Right ventricle myocardium inferior (tissue), 1 donor: ENCODE measurements at regions not wholly inside any gene's neighbourhood (a gene's known extent, or its start where the extent isn't known, plus 50 kb on each side); places are given as distances from the start of the nearest gene placed in this dataset.
"Not testable (repeated sequence)": the region's sequence is repeated elsewhere in the genome, so short reads cannot be mapped to it uniquely, and the experiment has no call there.

Experiments
- ATAC-seq: fragments of 200-7000 bp; cut with Tn5 transposase; one replicate; pipeline ENCODE4 v1.9.1; 2020; ENCODE audit warnings: mild to moderate bottlenecking, moderate library complexity
- DNase-seq: peaks from one replicate; pipeline ENCODE4 v3.0.0; 2021; ENCODE audit errors: missing footprints
- intact Hi-C: fragments of 100-400 bp; cut with DNase I; formaldehyde crosslinking; loops from one replicate; pipeline ENCODE4 v1.11.0; 2022
- donor health status: DM: no; HTN: yes; CAD: no; lungs with severe emphysema.

- DNase-seq (no peak), ATAC-seq (no peak)
- intact Hi-C loops = loop anchor here (5.0 kb wide), 1 partner anchor 190 kb away; the partner anchor contains the start of gene SLC1A3
These were observed 115.5 kb upstream of the RANBP3L start for GRCh38 chr5:36417221-36417620.

GRCh38 chr5:36417668-36418067, 116.0 kb upstream of the RANBP3L start:
- intact Hi-C loops = loop anchor here (5.0 kb wide), 1 partner anchor 190 kb away; the partner anchor contains the start of gene SLC1A3
- ATAC-seq = no peak
- no peak for DNase-seq

GRCh38 chr5:36418152-36418979, 116.7 kb upstream of the RANBP3L start:
- DNase-seq (no peak), ATAC-seq (no peak)
- intact Hi-C loops = loop anchor here (5.0 kb wide), 1 partner anchor 189 kb away; the partner anchor contains the start of gene SLC1A3

GRCh38 chr5:36421256-36421655, 119.6 kb upstream of the RANBP3L start:
- DNase-seq (no peak), ATAC-seq (no peak)
- intact Hi-C loops = no loop called here

DNA sequence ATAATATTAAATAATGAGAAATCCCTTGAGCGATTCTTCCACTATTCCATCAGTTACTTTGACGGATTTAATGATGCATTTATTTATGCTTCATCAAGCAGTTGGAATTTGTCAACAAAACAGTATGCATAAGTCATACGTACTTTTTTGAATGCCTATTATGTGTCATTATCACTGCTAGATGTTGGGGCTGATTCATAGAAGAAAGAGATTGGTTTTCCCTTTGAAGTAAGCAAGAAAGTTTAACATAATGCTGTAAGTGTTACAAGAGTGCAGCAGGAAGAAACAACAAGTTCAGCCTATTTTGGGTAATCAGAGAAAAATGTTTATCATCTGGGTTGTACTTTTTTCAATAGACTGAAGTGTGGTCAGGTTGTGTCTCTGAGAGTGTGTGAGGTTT, 121.2 kb upstream of the RANBP3L start:
- DNase-seq (no peak), ATAC-seq (no peak)
- intact Hi-C loops = no loop called here

GRCh38 chr5:36423578-36424307, 122.0 kb upstream of the RANBP3L start:
- DNase-seq (no peak), ATAC-seq (no peak)
- intact Hi-C loops = no loop called here

- intact Hi-C loops, ATAC-seq, DNase-seq: not testable (repeated sequence)
These were observed 124.4 kb upstream of the RANBP3L start for GRCh38 chr5:36426070-36426469.

DNA sequence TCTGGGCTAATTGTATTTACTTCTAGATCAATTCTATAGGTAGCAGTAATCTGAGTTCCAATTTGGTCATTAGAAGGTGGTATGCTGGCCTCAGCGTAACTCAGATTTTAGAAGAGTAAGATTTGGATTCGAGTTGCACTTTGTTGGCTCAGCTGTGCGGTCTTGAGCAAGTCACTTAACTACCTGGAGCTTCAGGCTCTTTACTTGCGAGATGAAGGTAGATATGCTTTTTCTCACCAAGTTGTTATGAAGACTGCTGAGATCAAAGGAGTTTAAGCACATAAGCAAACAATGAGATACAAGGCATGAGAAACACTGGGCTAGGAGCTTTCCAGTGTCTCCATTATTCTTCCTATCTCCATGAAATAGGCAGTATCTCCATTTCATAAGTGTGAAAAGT, 133.8 kb upstream of the RANBP3L start:
- ATAC-seq = no peak
- intact Hi-C loops = no loop called here
- no peak for DNase-seq

- ATAC-seq (no peak), DNase-seq (no peak)
- intact Hi-C loops = no loop called here
These were observed 134.6 kb upstream of the RANBP3L start for GRCh38 chr5:36436306-36436705.

DNA sequence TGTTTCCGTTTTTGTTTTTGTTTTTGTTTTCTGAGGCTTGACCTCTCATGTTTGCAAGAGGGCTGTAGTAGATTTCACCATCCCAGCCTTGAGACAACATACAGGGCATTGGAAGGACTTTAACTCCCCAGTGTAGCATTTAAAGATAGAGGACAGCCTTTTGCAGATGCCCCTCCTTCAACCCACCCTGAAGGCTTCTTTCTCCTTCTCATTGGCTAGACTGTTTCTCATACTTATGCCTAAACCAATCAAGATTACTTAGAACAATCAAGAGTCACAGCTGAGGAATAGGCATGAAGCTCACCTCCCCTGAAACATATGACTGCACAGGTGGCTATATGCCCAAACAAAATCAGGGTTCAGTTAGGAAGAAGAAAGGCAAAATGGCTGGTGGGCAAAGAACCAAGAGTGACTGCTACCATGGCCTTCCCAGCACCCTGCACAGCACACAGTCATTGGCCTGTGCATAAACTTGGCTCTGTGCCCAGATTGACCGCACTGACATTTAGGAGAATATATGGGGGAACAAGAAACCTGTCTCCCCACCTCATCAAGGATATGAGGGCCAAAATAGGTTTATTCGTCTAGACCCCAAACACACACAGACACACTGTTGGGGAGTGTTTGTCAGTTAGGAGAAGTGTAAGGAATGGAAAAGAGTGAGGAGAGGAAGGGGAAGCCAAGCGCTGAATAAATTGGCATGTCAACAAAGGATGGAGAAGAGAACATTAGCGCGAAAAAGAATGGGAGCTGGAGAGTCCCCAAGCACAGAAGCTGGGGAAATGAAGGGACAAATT, 137.3 kb upstream of the RANBP3L start:
- ATAC-seq = no peak
- no peak for DNase-seq
- intact Hi-C loops = no loop called here

DNA sequence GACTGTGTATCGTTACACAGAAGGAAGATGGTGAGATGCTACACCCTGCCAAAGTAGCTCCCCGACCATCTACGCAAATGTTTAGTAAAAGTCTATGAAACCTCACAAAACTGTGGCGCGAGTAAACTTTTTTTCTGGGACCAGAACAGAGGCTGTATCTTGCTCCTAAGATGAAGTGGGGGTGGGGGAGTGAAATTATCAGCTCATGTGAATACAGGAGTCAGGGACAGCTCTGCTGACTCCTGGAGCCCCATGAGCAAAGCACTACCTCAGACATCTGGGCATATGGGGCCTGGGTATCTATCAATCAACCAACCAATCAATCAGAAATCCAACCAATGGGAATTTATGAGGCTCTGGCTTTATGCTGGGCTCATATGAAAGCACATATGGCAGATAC, 138.6 kb upstream of the RANBP3L start:
- no peak for ATAC-seq
- DNase-seq = no peak
- intact Hi-C loops = no loop called here

GRCh38 chr5:36441280-36441679, 139.6 kb upstream of the RANBP3L start:
- no peak for ATAC-seq
- intact Hi-C loops = no loop called here
- no peak for DNase-seq

- ATAC-seq (no peak), DNase-seq (no peak)
- intact Hi-C loops = no loop called here
These were observed 140.7 kb upstream of the RANBP3L start for GRCh38 chr5:36442352-36442751.

GRCh38 chr5:36442796-36443195, 141.1 kb upstream of the RANBP3L start:
- DNase-seq (no peak), ATAC-seq (no peak)
- intact Hi-C loops = no loop called here

GRCh38 chr5:36443941-36444340, 142.2 kb upstream of the RANBP3L start:
- intact Hi-C loops = no loop called here
- ATAC-seq = no peak
- DNase-seq = no peak

DNA sequence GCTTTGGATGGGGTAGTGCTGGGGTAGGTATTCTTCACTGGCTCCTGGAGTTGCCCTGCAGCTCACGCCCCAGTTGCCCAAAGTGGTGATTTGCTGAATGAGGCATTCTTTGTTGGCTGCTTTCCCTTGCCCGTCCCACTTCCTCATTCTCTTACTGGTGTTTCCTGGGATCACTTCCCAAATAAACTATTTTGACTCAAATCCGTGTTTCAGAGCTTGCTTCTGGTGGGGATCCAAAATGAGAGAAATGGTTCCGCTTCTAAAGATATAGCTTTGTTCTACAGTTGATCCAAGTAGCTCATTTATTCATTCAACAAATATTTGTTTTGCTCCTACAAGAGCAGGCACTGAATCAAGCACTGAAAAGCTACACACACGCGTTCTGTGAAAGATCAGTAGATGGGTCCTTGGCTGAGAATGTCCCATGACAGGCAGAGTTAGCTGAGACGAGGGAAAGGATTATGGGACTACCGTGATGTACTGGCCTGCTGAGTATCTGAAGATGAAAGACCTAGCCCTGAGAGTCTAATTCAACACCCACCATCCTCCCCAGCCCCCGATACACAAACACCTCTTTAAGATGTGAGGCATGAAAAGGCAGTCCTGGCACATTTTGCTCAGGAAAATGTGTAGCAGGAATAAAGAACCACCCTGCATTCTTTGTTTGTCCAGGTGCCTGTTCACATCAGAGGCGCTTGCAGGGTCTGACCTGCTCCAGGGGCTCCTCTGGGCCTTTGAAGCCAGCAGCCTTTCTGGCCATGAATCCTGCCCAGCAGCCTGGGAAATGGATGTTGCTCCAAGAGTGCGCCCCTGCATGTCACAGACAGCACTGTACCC, 143.1 kb upstream of the RANBP3L start:
- DNase-seq (no peak), ATAC-seq (peak; percentile 46)
- intact Hi-C loops = no loop called here

GRCh38 chr5:36447776-36448175, 146.1 kb upstream of the RANBP3L start:
- intact Hi-C loops = no loop called here
- ATAC-seq = no peak

DNA sequence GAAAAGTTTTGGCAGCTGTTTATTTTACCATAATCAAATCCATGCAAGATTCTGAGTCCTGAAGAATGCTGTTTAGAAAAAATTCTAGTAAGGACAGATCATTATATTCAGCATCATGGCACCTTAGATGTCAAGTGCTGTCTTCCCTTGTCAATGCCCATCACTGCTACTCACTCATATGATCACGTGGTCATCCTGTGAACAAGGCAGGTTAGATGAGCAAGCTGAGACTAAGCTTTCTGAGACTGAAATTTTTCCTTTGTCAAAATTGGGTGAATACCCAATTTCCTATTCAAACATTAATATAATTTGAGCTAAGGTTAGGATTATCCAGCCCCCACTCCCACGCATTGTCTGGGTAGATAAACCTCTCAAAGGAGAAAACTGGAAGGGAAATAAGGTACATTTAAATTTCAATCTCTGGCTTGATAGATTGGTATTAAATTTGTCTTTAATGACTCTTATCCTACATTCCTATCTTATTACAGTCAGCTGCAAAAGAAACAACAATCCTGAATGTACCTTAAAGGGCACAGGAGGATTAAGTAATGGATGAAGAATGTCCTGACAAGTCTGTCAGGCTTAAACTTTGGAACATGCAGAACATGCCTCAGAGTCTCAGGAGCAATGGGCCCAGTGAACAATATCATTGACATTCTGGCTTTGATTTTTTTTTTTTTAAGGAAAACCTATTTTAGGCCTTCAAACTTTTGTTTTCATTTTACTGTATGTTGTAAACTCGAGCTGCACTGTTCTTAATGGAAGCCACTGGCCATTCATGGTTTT, 148.7 kb upstream of the RANBP3L start:
- DNase-seq (no peak), ATAC-seq (no peak)
- intact Hi-C loops = no loop called here

More at GRCh38 chr5:36447776-36448175, 146.1 kb upstream of the RANBP3L start:
- no peak for DNase-seq
